Loucy (cell line): ENCODE measurements at regions not wholly inside any gene's neighbourhood (a gene's known extent, or its start where the extent isn't known, plus 50 kb on each side); places are given as distances from the start of the nearest gene placed in this dataset.

Source experiments
- CTCF ChIP-seq: fragments of 200-600 bp; sonication (generic); conservative IDR thresholded peaks from 2 replicates; pipeline ENCODE4 v1.5.1; 2014; ENCODE audit warnings: mild to moderate bottlenecking, antibody characterized with exemption, low read length
- EZH2phosphoT487 ChIP-seq: fragments of 200-600 bp; IDR thresholded peaks from 2 replicates; pipeline ENCODE4 v1.6.1; 2018; ENCODE audit warnings: antibody characterized with exemption, mild to moderate bottlenecking, moderate library complexity, borderline replicate concordance

GRCh38 chr22:27494785-27495184, 306.8 kb downstream of the MN1 start:
- no peak for TF ChIP-seq EZH2phosphoT487
- TF ChIP-seq CTCF: no peak
